Activated B cell treated with CpG ODN at 0.5 μM for 24 hours (primary cell): ENCODE measurements at regions not wholly inside any gene's neighbourhood (a gene's known extent, or its start where the extent isn't known, plus 50 kb on each side); places are given as distances from the start of the nearest gene placed in this dataset.

Experiments used
- ATAC-seq: fragments of 200-7000 bp; cut with Tn5 transposase; one replicate; pipeline ENCODE4 v1.10.0; 2021; ENCODE audit warnings: low read depth, mild to moderate bottlenecking, moderate library complexity
- CTCF ChIA-PET: fragments of 350-600 bp; sonication (Branson Sonifier 250); formaldehyde crosslinking; loops from one replicate; lab custom pipeline; 2021; ENCODE audit warnings: antibody characterized with exemption; lab: Charles Lee
- POLR2A ChIA-PET: fragments of 350-600 bp; sonication (Branson Sonifier 250); formaldehyde crosslinking; loops from one replicate; lab custom pipeline; 2021; ENCODE audit warnings: antibody characterized with exemption; lab: Charles Lee
- DNase-seq: peaks from one replicate; pipeline ENCODE4 v3.0.0; 2022
- H3K27ac Mint-ChIP-seq: one replicate; pipeline ENCODE4 v1.8.0; 2020; ENCODE audit warnings: mixed read lengths
- H3K27me3 Mint-ChIP-seq: one replicate; pipeline ENCODE4 v1.8.0; 2021; ENCODE audit warnings: mixed read lengths
- H3K36me3 Mint-ChIP-seq: one replicate; pipeline ENCODE4 v1.8.0; 2021; ENCODE audit warnings: low read depth, mixed read lengths
- H3K4me1 Mint-ChIP-seq: one replicate; pipeline ENCODE4 v1.8.0; 2021; ENCODE audit warnings: mixed read lengths
- H3K4me3 Mint-ChIP-seq: one replicate; pipeline ENCODE4 v1.8.0; 2020; ENCODE audit warnings: mild to moderate bottlenecking, mixed read lengths
- H3K9me3 Mint-ChIP-seq: one replicate; pipeline ENCODE4 v1.8.0; 2020; ENCODE audit warnings: mixed read lengths
- CTCF ChIP-seq: fragments of 200-600 bp; IDR thresholded peaks from one replicate; pipeline ENCODE4 v1.8.0; 2022; ENCODE audit warnings: antibody characterized with exemption, mild to moderate bottlenecking
- intact Hi-C: fragments of 100-400 bp; cut with micrococcal nuclease; formaldehyde crosslinking; loops from one replicate; pipeline ENCODE4 v1.15.1; 2024

- ATAC-seq (no peak), DNase-seq (no peak)
- ChIA-PET POLR2A (no interaction called here), CTCF (no interaction called here)
- no peaks in the 10 kb centered on the region for H3K9me3 Mint-ChIP-seq
- H3K27me3 Mint-ChIP-seq = no peaks in the 10 kb centered on the region
- no peak overlapping the region for H3K4me3 Mint-ChIP-seq
- H3K36me3 Mint-ChIP-seq = no peaks in the 10 kb centered on the region
- no peak for TF ChIP-seq CTCF
- no peak overlapping the region for H3K27ac Mint-ChIP-seq
- intact Hi-C loops = no loop called here
- H3K4me1 Mint-ChIP-seq = no peaks in the 10 kb centered on the region
Measured at GRCh38 chr6:126897758-126898157, 220.7 kb upstream of the RSPO3 start.

GRCh38 chr6:126904176-126904575, 214.3 kb upstream of the RSPO3 start:
- intact Hi-C loops = no loop called here
- ChIA-PET CTCF (no interaction called here), POLR2A (no interaction called here)
- Mint-ChIP-seq H3K27me3 (no peaks in the 10 kb centered on the region), H3K4me3 (no peak overlapping the region), H3K9me3 (no peaks in the 10 kb centered on the region), H3K4me1 (no peaks in the 10 kb centered on the region), H3K27ac (no peak overlapping the region), H3K36me3 (no peaks in the 10 kb centered on the region)
- no peak for TF ChIP-seq CTCF
- ATAC-seq (no peak), DNase-seq (no peak)

- no peak overlapping the region for H3K4me3 Mint-ChIP-seq
- no peaks in the 10 kb centered on the region for H3K9me3 Mint-ChIP-seq
- POLR2A ChIA-PET = no interaction called here
- H3K4me1 Mint-ChIP-seq = no peaks in the 10 kb centered on the region
- ATAC-seq (no peak), DNase-seq (no peak)
- CTCF ChIA-PET = no interaction called here
- no peak overlapping the region for H3K27ac Mint-ChIP-seq
- intact Hi-C loops = no loop called here
- no peaks in the 10 kb centered on the region for H3K27me3 Mint-ChIP-seq
- H3K36me3 Mint-ChIP-seq = no peaks in the 10 kb centered on the region
- TF ChIP-seq CTCF = no peak
Measured at GRCh38 chr6:126905917-126906316, 212.6 kb upstream of the RSPO3 start.

DNA sequence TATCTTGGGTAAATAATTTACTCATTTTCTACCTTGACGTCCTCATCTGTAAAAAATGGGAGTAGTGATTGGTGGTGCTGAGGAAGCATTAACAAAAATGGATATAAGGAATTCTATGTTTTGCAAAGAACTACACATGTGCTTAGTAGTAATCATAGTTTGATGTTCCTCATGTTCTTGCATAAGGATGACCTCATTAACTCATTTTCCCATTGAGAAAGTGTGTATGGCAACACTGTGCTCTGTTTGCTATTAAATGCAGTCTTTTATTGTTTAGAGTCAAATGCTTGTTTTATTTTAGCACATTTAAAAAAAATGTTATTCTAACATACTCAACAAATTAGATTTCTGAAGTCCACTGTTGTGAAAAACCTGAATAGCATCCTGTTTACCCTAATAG, 211.2 kb upstream of the RSPO3 start:
- no peaks in the 10 kb centered on the region for H3K4me1 Mint-ChIP-seq
- no peak for TF ChIP-seq CTCF
- ChIA-PET CTCF (no interaction called here), POLR2A (no interaction called here)
- no peaks in the 10 kb centered on the region for H3K36me3 Mint-ChIP-seq
- intact Hi-C loops = no loop called here
- DNase-seq = no peak
- no peaks in the 10 kb centered on the region for H3K9me3 Mint-ChIP-seq
- H3K27ac Mint-ChIP-seq = no peak overlapping the region
- no peaks in the 10 kb centered on the region for H3K27me3 Mint-ChIP-seq
- H3K4me3 Mint-ChIP-seq = no peak overlapping the region
- no peak for ATAC-seq

DNA sequence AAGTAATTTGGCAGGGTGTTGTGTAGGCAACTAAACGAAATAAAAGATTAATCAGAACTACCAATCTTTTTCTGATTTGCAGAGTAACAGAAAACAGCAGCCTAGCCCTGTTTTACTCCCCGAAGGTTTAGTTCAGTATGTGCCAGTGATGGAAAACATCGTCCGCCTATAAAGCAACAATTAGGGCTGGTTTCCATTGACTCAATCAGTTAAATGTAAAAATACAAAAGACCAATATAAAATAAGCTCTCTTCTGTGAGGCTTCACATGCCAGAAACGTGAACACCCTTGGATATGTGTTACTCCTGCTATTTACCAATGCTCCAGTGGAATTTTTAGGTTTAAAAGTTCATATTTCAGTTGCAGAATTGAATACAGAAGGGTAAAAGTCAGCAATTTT, 210.5 kb upstream of the RSPO3 start:
- H3K4me1 Mint-ChIP-seq = no peaks in the 10 kb centered on the region
- POLR2A ChIA-PET = no interaction called here
- H3K27ac Mint-ChIP-seq = no peak overlapping the region
- H3K36me3 Mint-ChIP-seq = no peaks in the 10 kb centered on the region
- no peaks in the 10 kb centered on the region for H3K27me3 Mint-ChIP-seq
- CTCF ChIA-PET = no interaction called here
- intact Hi-C loops = no loop called here
- ATAC-seq = no peak
- H3K4me3 Mint-ChIP-seq = no peak overlapping the region
- no peak for DNase-seq
- no peak for TF ChIP-seq CTCF
- no peaks in the 10 kb centered on the region for H3K9me3 Mint-ChIP-seq
